Activated effector memory CD4-positive, alpha-beta T cell treated with Interleukin-2 at 50 U/mL for 16 hours (primary cell): ENCODE measurements at regions not wholly inside any gene's neighbourhood (a gene's known extent, or its start where the extent isn't known, plus 50 kb on each side); places are given as distances from the start of the nearest gene placed in this dataset.
"Not testable (repeated sequence)": the region's sequence is repeated elsewhere in the genome, so short reads cannot be mapped to it uniquely, and the experiment has no call there.

Experiments used
- DNase-seq: peaks from one replicate; pipeline ENCODE4 v3.0.0-alpha.2; 2020

GRCh38 chr22:26811647-26811992 lies 154.2 kb downstream of the MIAT start:
- no peak for DNase-seq

- no peak for DNase-seq
Measured at GRCh38 chr22:26812731-26813130, 155.3 kb downstream of the MIAT start.

- DNase-seq = no peak
Measured at GRCh38 chr22:26816726-26817125, 159.3 kb downstream of the MIAT start.

- no peak for DNase-seq
Measured at GRCh38 chr22:26817926-26818325, 160.5 kb downstream of the MIAT start.

GRCh38 chr22:26821854-26822253 lies 164.5 kb downstream of the MIAT start:
- no peak for DNase-seq

- DNase-seq = no peak
Measured at GRCh38 chr22:26822313-26822712, 164.9 kb downstream of the MIAT start.

- DNase-seq = no peak
Measured at GRCh38 chr22:26823966-26824365, 166.6 kb downstream of the MIAT start.

- no peak for DNase-seq
Measured at GRCh38 chr22:26825960-26826935, 168.9 kb downstream of the MIAT start.

- DNase-seq = no peak
Measured at GRCh38 chr22:26827611-26828010, 170.2 kb downstream of the MIAT start.

GRCh38 chr22:26828311-26828710 lies 170.9 kb downstream of the MIAT start:
- DNase-seq = no peak

- no peak for DNase-seq
Measured at GRCh38 chr22:26830837-26831236, 173.4 kb downstream of the MIAT start.

- DNase-seq = no peak
Measured at GRCh38 chr22:26835023-26835422, 177.6 kb downstream of the MIAT start.

- DNase-seq = no peak
Measured at GRCh38 chr22:26835929-26836528, 178.6 kb downstream of the MIAT start.

- no peak for DNase-seq
Measured at GRCh38 chr22:26837784-26838470, 180.5 kb downstream of the MIAT start.

GRCh38 chr22:26838471-26838825 lies 181.1 kb downstream of the MIAT start:
- DNase-seq = no peak

GRCh38 chr22:26839216-26839615 lies 181.8 kb downstream of the MIAT start:
- no peak for DNase-seq

GRCh38 chr22:26840770-26841169 lies 183.4 kb downstream of the MIAT start:
- not testable (repeated sequence) for DNase-seq

- no peak for DNase-seq
Measured at GRCh38 chr22:26842103-26842502, 184.7 kb downstream of the MIAT start.

GRCh38 chr22:26845021-26845743 lies 187.8 kb downstream of the MIAT start:
- no peak for DNase-seq

- DNase-seq = no peak
Measured at GRCh38 chr22:26846076-26846475, 188.7 kb downstream of the MIAT start.

GRCh38 chr22:26846645-26847044 lies 189.3 kb downstream of the MIAT start:
- no peak for DNase-seq

GRCh38 chr22:26847046-26847445 lies 189.7 kb downstream of the MIAT start:
- no peak for DNase-seq

- no peak for DNase-seq
Measured at GRCh38 chr22:26847816-26848215, 190.4 kb downstream of the MIAT start.
